HUES6 (cell line): ENCODE measurements at regions not wholly inside any gene's neighbourhood (a gene's known extent, or its start where the extent isn't known, plus 50 kb on each side); places are given as distances from the start of the nearest gene placed in this dataset.

Experiments used
- H3K27ac ChIP-seq: 2 replicates; pipeline ENCODE4 v1.7.0; 2013; ENCODE audit warnings: low read depth, mild to moderate bottlenecking, low read length, inconsistent platforms
- H3K27me3 ChIP-seq: 2 replicates; pipeline ENCODE4 v1.6.1; 2013; ENCODE audit warnings: low read length; ENCODE audit not compliant: control insufficient read depth, insufficient read depth
- H3K36me3 ChIP-seq: 2 replicates; pipeline ENCODE4 v1.6.1; 2013; ENCODE audit warnings: low read length; ENCODE audit not compliant: control insufficient read depth, insufficient read depth
- H3K4me1 ChIP-seq: 2 replicates; pipeline ENCODE4 v1.6.1; 2013; ENCODE audit warnings: low read length; ENCODE audit not compliant: control insufficient read depth, insufficient read depth
- H3K4me3 ChIP-seq: 2 replicates; pipeline ENCODE4 v1.5.1; 2013; ENCODE audit warnings: low read depth, low read length
- H3K9ac ChIP-seq: one replicate; pipeline ENCODE4 v1.6.1; 2013; ENCODE audit warnings: mild to moderate bottlenecking, low read length
- H3K9me3 ChIP-seq: 2 replicates; pipeline ENCODE4 v1.6.1; 2013; ENCODE audit warnings: low read depth, low read length; ENCODE audit not compliant: control insufficient read depth, insufficient read depth

- H3K9me3 ChIP-seq: no peaks in the 10 kb centered on the region
- no peak overlapping the region for H3K27ac ChIP-seq
- H3K4me3 ChIP-seq: no peak overlapping the region
- H3K4me1 ChIP-seq: no peaks in the 10 kb centered on the region
- H3K9ac ChIP-seq: no peak overlapping the region
- H3K36me3 ChIP-seq: no peaks in the 10 kb centered on the region
- H3K27me3 ChIP-seq: no peaks in the 10 kb centered on the region
Observed at GRCh38 chr1:19591482-19592091, 52.5 kb upstream of the NBL1 start.

GRCh38 chr1:19585507-19585906, 58.6 kb upstream of the NBL1 start:
- H3K9ac ChIP-seq: no peak overlapping the region
- no peak overlapping the region for H3K4me3 ChIP-seq
- H3K36me3 ChIP-seq: no peaks in the 10 kb centered on the region
- no peaks in the 10 kb centered on the region for H3K4me1 ChIP-seq
- H3K27me3 ChIP-seq: no peaks in the 10 kb centered on the region
- no peaks in the 10 kb centered on the region for H3K9me3 ChIP-seq
- H3K27ac ChIP-seq: no peak overlapping the region

- no peak overlapping the region for H3K9ac ChIP-seq
- H3K27me3 ChIP-seq: no peaks in the 10 kb centered on the region
- H3K4me1 ChIP-seq: no peaks in the 10 kb centered on the region
- H3K9me3 ChIP-seq: no peaks in the 10 kb centered on the region
- H3K36me3 ChIP-seq: no peaks in the 10 kb centered on the region
- H3K4me3 ChIP-seq: no peak overlapping the region
- no peak overlapping the region for H3K27ac ChIP-seq
Observed at GRCh38 chr1:19582318-19582717, 61.8 kb upstream of the NBL1 start.

GRCh38 chr1:19581381-19581780, 62.7 kb upstream of the NBL1 start:
- H3K9ac ChIP-seq: no peak overlapping the region
- no peak overlapping the region for H3K4me3 ChIP-seq
- H3K4me1 ChIP-seq: no peaks in the 10 kb centered on the region
- H3K9me3 ChIP-seq: no peaks in the 10 kb centered on the region
- H3K27ac ChIP-seq: no peak overlapping the region
- H3K27me3 ChIP-seq: no peaks in the 10 kb centered on the region
- no peaks in the 10 kb centered on the region for H3K36me3 ChIP-seq

- H3K36me3 ChIP-seq: no peaks in the 10 kb centered on the region
- H3K4me3 ChIP-seq: no peak overlapping the region
- 0 out of 2 replicates have a peak, but pooled peaks cover under 1% of the 10 kb centered on the region for H3K9me3 ChIP-seq
- no peak overlapping the region for H3K27ac ChIP-seq
- H3K27me3 ChIP-seq: no peaks in the 10 kb centered on the region
- no peak overlapping the region for H3K9ac ChIP-seq
- H3K4me1 ChIP-seq: no peaks in the 10 kb centered on the region
Observed at GRCh38 chr1:19577561-19577960, 66.5 kb upstream of the NBL1 start.

- H3K9ac ChIP-seq: no peak overlapping the region
- no peak overlapping the region for H3K4me3 ChIP-seq
- no peaks in the 10 kb centered on the region for H3K4me1 ChIP-seq
- H3K9me3 ChIP-seq: 0 out of 2 replicates have a peak, but pooled peaks cover 4% of the 10 kb centered on the region
- H3K27ac ChIP-seq: no peak overlapping the region
- no peaks in the 10 kb centered on the region for H3K27me3 ChIP-seq
- H3K36me3 ChIP-seq: no peaks in the 10 kb centered on the region
Observed at GRCh38 chr1:19577036-19577435, 67.1 kb upstream of the NBL1 start.

GRCh38 chr1:19569786-19570185, 74.3 kb upstream of the NBL1 start:
- Histone ChIP-seq H3K36me3 (no peaks in the 10 kb centered on the region), H3K4me3 (no peak overlapping the region), H3K4me1 (no peaks in the 10 kb centered on the region), H3K27ac (no peak overlapping the region), H3K9ac (no peak overlapping the region), H3K27me3 (no peaks in the 10 kb centered on the region), H3K9me3 (0 out of 2 replicates have a peak, but pooled peaks cover 4% of the 10 kb centered on the region)

- no peak overlapping the region for H3K27ac ChIP-seq
- no peaks in the 10 kb centered on the region for H3K27me3 ChIP-seq
- no peaks in the 10 kb centered on the region for H3K4me1 ChIP-seq
- no peaks in the 10 kb centered on the region for H3K36me3 ChIP-seq
- no peaks in the 10 kb centered on the region for H3K9me3 ChIP-seq
- H3K9ac ChIP-seq: no peak overlapping the region
- no peak overlapping the region for H3K4me3 ChIP-seq
Observed at GRCh38 chr1:19567041-19567440, 77.1 kb upstream of the NBL1 start.

GRCh38 chr1:19564366-19564765, 79.0 kb upstream of the CAPZB start:
- H3K4me1 ChIP-seq: no peaks in the 10 kb centered on the region
- no peaks in the 10 kb centered on the region for H3K9me3 ChIP-seq
- H3K27ac ChIP-seq: no peak overlapping the region
- no peaks in the 10 kb centered on the region for H3K27me3 ChIP-seq
- H3K36me3 ChIP-seq: no peaks in the 10 kb centered on the region
- no peak overlapping the region for H3K4me3 ChIP-seq
- no peak overlapping the region for H3K9ac ChIP-seq

- no peaks in the 10 kb centered on the region for H3K4me1 ChIP-seq
- H3K9me3 ChIP-seq: no peaks in the 10 kb centered on the region
- no peaks in the 10 kb centered on the region for H3K36me3 ChIP-seq
- no peak overlapping the region for H3K9ac ChIP-seq
- no peaks in the 10 kb centered on the region for H3K27me3 ChIP-seq
- H3K4me3 ChIP-seq: no peak overlapping the region
- no peak overlapping the region for H3K27ac ChIP-seq
Observed at GRCh38 chr1:19563324-19564097, 78.2 kb upstream of the CAPZB start.

- Histone ChIP-seq H3K27ac (no peak overlapping the region), H3K9ac (no peak overlapping the region), H3K36me3 (no peaks in the 10 kb centered on the region), H3K4me1 (no peaks in the 10 kb centered on the region), H3K27me3 (no peaks in the 10 kb centered on the region), H3K9me3 (no peaks in the 10 kb centered on the region), H3K4me3 (no peak overlapping the region)
Observed at GRCh38 chr1:19562847-19563246, 77.5 kb upstream of the CAPZB start.
